ENCODE measurements at regions not wholly inside any gene's neighbourhood (a gene's known extent, or its start where the extent isn't known, plus 50 kb on each side); places are given as distances from the start of the nearest gene placed in this dataset.
"Not testable (repeated sequence)": the region's sequence is repeated elsewhere in the genome, so short reads cannot be mapped to it uniquely, and the experiment has no call there.

DNA sequence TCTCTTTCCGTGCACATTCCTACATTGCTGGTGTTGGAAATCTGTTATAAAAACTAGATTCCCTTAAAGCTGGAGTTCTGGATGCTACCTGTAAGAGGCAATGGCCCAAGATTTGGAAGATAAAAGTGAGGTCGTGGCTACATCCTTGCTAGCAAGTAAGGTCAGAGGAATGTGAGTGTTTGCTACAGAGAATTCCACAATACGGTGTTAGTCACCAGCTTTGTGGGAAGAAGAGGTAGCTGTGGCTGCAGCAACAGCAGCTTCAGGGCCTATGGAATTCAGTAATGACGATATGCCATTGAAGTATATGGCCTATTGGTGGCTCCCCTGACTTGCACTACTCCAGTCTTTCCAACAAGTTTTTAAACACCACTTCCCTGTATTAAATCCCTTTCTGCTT, 227.7 kb upstream of the TMEM260 start:
- Mint-ChIP-seq H3K4me1 (no peaks in the 10 kb centered on the region), H3K36me3 (ENCODE audit: low read depth) (peaks cover 6% of the 10 kb centered on the region), H3K4me3 (no peak overlapping the region), H3K27me3 (no peaks in the 10 kb centered on the region), H3K27ac (no peak overlapping the region), H3K9me3 (peaks cover 3% of the 10 kb centered on the region)
- no peak for ATAC-seq (replicated peaks)

DNA sequence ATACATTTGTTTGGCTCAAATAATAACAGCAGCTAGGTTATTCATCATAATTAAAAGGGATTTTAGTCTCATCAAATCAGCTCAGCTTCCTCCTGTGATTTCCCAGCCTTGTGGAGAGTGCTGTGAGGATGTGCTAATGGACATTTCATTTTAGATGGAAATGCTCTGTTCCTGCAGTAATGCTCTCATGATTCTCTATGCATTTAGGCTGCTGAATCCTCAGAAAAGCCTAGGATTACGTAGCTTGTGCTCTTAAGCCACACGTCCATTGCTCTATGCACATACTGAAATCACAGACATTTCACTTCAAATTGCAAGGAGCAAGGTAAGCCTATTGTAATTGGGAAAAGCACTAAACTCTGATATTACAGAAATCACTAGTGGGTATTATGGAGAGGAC, 226.6 kb upstream of the TMEM260 start:
- Mint-ChIP-seq H3K27me3 (no peaks in the 10 kb centered on the region), H3K4me1 (no peaks in the 10 kb centered on the region)
- ATAC-seq (replicated peaks): no peak

DNA sequence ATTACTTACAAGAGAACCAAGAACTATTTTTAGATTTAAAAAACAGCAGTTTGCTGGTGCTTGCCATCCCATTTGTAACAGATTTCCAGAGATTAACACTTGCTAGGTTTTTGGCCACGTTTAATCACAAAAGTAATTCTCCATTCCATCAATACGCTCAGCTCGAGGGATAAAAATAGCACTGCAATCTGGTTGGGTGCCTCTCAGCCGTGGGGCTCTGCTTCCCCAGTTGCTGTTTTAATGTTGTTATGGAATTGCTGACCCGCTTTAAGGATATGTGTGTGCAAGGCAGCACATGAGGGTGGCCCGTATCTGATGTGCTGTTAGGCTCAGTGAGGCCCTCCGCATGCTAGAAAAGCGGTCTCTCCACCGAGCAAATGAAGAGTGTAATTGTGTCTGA, 222.2 kb upstream of the TMEM260 start:
- H3K4me3 Mint-ChIP-seq: no peak overlapping the region
- H3K27me3 Mint-ChIP-seq: no peaks in the 10 kb centered on the region
- H3K4me1 Mint-ChIP-seq: no peaks in the 10 kb centered on the region
- no peak overlapping the region for H3K27ac Mint-ChIP-seq
- no peaks in the 10 kb centered on the region for H3K36me3 Mint-ChIP-seq (ENCODE audit: low read depth)
- no peak for ATAC-seq (replicated peaks)
- H3K9me3 Mint-ChIP-seq: no peaks in the 10 kb centered on the region

More for the DNA sequence above, 226.6 kb upstream of the TMEM260 start:
- H3K4me3 Mint-ChIP-seq: no peak overlapping the region
- peaks cover 6% of the 10 kb centered on the region for H3K36me3 Mint-ChIP-seq (ENCODE audit: low read depth)
- H3K9me3 Mint-ChIP-seq: peaks cover 3% of the 10 kb centered on the region
- no peak overlapping the region for H3K27ac Mint-ChIP-seq

DNA sequence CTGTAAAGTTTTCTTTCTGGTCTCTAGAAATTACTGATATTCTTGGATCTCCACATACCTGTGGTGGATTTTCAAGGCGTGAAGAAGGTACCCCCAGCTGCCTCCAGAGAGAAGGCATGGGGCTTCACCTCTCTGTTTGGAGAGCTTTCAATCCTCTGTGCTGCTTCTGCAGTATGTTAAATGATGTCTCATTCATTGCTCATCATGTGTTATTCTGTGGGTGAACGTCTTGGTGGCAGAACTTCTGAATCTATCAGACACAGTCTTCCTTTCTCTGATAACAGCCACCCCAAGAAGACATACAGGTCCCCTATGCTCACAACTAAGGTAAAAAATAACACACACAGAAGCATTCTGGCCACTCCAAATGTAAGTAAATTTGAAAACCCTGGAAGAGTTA, 221.3 kb upstream of the TMEM260 start:
- Mint-ChIP-seq H3K27me3 (no peaks in the 10 kb centered on the region), H3K4me1 (no peaks in the 10 kb centered on the region), H3K9me3 (no peaks in the 10 kb centered on the region), H3K4me3 (no peak overlapping the region), H3K36me3 (ENCODE audit: low read depth) (no peaks in the 10 kb centered on the region), H3K27ac (no peak overlapping the region)
- peak; percentile 61 for ATAC-seq (replicated peaks)

DNA sequence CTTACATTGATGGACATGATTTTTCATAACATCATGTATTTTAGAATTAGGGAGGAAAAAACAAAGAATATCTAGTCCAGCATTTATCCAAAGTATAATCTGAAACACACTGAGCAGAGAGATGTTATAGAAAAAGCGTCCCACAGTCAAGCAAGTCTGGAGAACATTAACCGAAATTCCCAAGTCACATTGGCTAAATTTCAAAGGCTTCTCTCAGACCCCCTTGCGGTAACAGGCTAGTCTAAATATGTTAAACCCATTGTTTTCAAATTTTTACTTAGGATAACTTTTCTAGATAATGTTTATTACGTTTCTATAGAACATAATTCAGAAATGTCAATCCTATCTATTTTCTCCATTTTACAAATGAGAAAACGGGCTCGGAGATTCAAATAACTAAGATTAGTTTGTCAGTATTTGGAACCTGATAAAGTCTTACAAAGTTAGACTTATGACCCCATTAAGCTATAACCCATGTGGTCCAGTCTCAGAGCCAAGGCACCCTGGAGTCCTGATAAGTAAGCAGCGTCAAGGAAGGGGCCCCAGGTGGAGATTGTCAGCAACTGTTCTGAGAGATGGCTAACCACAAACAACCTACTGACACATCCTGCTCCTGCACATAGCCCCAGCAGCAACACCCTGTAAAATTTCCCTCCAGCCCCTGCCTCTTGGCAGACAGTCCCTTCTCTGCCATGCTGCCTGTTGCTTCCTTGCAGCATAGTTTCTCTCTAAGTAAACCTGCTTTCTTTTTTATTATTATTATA, 220.6 kb upstream of the TMEM260 start:
- Mint-ChIP-seq H3K36me3 (ENCODE audit: low read depth) (no peaks in the 10 kb centered on the region), H3K27ac (no peak overlapping the region), H3K4me3 (no peak overlapping the region), H3K27me3 (peaks cover 2% of the 10 kb centered on the region), H3K4me1 (no peaks in the 10 kb centered on the region), H3K9me3 (peaks cover 2% of the 10 kb centered on the region)
- peak; percentile 74 for ATAC-seq (replicated peaks)

DNA sequence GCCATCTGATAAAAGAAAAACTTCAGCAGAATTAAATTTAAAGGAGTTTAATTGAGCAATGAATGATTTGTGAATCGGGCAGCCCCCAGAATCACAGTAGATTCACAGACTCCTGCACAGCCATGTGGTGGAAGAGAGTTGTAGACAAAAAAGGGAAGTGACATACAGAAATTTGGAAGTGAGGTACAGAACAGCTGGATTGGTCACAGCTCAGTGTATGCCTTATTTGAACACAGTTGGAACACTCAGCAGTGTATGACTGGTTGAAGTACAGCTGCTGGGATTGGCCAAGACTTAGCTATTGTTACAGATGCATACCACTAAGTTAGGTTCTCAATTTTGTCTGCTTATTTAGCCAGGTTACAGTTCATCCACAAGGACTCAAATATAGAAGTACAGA, 213.9 kb upstream of the TMEM260 start:
- H3K4me1 Mint-ChIP-seq; ATAC-seq (replicated peaks); H3K27ac Mint-ChIP-seq; H3K9me3 Mint-ChIP-seq; H3K4me3 Mint-ChIP-seq; H3K36me3 Mint-ChIP-seq (ENCODE audit: low read depth): not testable (repeated sequence)
- peaks cover 11% of the 10 kb centered on the region for H3K27me3 Mint-ChIP-seq

DNA sequence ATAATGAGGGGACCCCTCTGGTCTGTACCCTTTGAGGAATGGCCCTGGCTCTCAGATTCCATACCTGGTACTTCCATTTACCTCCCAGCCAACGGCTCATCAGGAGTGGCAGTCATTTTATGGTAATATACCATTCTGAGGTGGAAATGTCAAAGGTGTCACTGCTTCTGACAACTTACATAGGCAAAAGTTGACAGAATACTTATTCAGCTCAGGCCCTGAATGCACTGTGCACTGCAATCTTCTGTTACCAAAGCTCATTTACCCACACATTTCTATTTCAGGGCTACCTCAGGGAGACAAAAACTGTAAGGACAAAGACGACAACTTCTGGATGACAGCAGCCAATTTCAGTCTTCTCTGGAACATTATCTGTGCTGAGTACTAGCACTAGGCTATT, 212.2 kb upstream of the TMEM260 start:
- no peak overlapping the region for H3K27ac Mint-ChIP-seq
- H3K4me3 Mint-ChIP-seq: no peak overlapping the region
- H3K9me3 Mint-ChIP-seq: peaks cover 16% of the 10 kb centered on the region
- peaks cover 15% of the 10 kb centered on the region for H3K27me3 Mint-ChIP-seq
- no peak for ATAC-seq (replicated peaks)
- no peaks in the 10 kb centered on the region for H3K4me1 Mint-ChIP-seq
- H3K36me3 Mint-ChIP-seq (ENCODE audit: low read depth): no peaks in the 10 kb centered on the region

DNA sequence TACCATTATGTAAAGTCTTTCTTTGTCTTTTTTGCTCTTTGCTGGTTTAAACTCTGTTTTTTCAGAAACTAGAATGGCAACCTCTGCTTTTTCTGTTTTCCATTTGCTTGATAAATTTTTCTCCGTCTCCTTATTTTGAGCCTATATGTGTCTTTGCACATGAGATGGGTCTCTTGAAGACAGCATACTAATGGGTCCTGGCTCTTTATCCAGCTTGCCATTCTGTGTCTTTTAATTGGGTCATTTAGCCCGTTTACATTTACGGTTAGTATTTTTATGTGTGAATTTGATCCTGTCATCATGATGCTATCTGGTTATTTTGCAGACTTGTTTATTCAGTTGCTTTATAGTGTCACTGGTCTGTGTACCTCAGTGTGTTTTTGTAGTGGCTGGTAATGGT, 207.9 kb upstream of the TMEM260 start:
- ATAC-seq (replicated peaks): no peak
- H3K27me3 Mint-ChIP-seq: peaks cover 6% of the 10 kb centered on the region
- peaks cover 18% of the 10 kb centered on the region for H3K9me3 Mint-ChIP-seq
- H3K4me1 Mint-ChIP-seq: no peaks in the 10 kb centered on the region
- no peak overlapping the region for H3K27ac Mint-ChIP-seq
- H3K4me3 Mint-ChIP-seq: no peak overlapping the region
- H3K36me3 Mint-ChIP-seq (ENCODE audit: low read depth): no peaks in the 10 kb centered on the region

DNA sequence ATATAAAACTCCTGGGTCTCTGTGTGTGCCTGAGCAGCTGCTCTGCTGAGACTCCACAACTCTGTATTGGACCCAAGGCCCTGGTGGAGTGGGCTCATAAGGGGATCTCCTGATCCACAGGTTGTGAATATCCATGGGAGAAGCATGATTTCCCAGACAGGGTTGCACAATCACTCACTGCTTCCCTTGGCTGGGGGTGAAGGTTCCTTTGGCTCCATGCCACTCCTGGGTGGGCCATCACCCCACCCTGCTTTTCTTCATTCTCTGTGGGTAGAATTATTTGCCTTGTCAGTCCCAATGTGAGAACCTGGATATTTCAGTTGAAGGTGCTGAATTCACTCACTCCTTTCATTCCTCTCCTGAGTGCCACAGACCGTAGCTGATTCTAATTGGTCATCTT, 205.2 kb upstream of the TMEM260 start:
- Mint-ChIP-seq H3K27me3 (peaks cover 6% of the 10 kb centered on the region), H3K4me3 (no peak overlapping the region), H3K4me1 (no peaks in the 10 kb centered on the region), H3K27ac (no peak overlapping the region), H3K36me3 (ENCODE audit: low read depth) (no peaks in the 10 kb centered on the region), H3K9me3 (peaks cover 18% of the 10 kb centered on the region)
- no peak for ATAC-seq (replicated peaks)

DNA sequence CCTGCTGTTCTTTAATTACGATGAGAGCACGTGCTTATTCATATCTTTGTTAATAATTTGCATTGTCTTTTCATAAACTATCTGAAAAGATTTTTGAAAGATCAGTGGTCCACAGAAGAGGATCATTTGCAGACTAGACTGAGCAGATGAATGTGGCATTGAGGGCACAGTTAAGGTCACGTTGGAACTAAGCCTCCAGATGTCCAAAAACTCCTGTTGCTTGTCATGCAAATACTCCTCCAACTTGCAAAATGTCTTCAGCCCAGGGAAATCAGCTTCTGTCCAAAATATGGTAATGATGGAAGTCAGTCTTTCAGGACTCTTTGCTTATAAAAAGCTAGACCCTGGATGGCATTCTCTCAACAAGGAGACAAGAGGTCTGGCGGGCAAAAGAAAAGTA, 201.6 kb upstream of the TMEM260 start:
- Mint-ChIP-seq H3K36me3 (ENCODE audit: low read depth) (no peaks in the 10 kb centered on the region), H3K27me3 (no peaks in the 10 kb centered on the region), H3K4me1 (no peaks in the 10 kb centered on the region), H3K27ac (no peak overlapping the region), H3K9me3 (peaks cover 1% of the 10 kb centered on the region), H3K4me3 (no peak overlapping the region)
- ATAC-seq (replicated peaks): no peak

DNA sequence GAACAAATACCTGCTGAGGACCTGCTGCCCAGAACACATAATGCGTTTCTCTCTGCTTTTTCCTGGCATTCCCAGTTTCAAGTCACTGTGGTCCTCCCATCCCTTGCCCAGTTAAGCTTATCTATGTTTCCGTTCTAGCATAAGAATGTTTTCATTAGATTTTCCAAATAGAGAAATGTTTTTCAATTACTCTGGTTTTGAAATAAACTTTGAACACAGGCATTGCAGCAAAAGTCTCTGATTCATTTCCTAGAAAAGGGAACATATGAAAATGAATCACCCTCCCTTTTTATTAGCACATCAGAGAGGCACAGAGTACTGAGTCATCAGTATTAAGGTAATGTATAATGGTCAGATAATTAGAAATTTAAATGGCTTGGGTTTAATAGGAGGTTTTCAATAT, 201.1 kb upstream of the TMEM260 start:
- H3K9me3 Mint-ChIP-seq: no peaks in the 10 kb centered on the region
- H3K4me3 Mint-ChIP-seq: no peak overlapping the region
- H3K27me3 Mint-ChIP-seq: no peaks in the 10 kb centered on the region
- H3K4me1 Mint-ChIP-seq: no peaks in the 10 kb centered on the region
- no peak overlapping the region for H3K27ac Mint-ChIP-seq
- no peaks in the 10 kb centered on the region for H3K36me3 Mint-ChIP-seq (ENCODE audit: low read depth)
- ATAC-seq (replicated peaks): no peak

DNA sequence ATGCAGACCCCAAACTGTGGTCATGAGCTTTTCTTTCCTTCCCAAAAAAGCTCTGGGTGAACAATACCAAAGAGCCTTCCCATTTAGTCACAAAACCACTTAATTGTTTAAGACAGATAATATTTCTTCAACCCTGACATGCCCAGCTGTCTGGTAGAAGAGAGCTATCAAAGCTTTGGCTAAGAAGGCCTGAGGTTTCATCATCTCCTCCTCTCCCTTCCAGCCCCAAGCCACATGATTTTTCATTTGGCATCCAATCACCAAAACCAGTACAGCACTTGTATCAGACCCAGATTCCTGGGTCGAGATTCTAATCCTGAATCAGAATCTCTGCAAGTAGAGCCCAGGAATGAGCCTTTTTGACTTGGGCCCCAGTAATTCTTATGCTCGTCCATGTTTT, 199.6 kb upstream of the TMEM260 start:
- Mint-ChIP-seq H3K36me3 (ENCODE audit: low read depth) (no peaks in the 10 kb centered on the region), H3K27me3 (no peaks in the 10 kb centered on the region), H3K4me1 (no peaks in the 10 kb centered on the region), H3K27ac (no peak overlapping the region), H3K9me3 (peaks cover 7% of the 10 kb centered on the region), H3K4me3 (no peak overlapping the region)
- no peak for ATAC-seq (replicated peaks)

DNA sequence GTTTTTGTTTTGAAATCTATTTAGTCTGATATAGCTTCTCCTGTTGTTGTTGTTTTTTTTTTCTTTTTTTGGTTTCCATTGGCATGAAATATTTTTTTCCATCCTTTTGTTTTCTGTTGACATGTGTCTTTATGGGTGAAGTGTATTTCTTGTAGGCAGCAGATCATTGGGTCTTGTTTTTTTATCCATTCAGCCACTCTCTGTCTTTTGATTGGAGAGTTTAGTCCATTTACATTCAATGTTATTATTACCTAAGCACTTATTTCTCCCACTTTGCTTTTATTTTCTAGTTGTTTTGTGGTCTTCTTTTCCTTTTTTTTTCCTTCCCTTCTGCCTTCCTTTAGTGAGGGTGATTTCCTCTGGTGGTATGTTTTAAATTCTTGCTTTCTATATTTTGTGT, 193.6 kb upstream of the TMEM260 start:
- peaks cover 24% of the 10 kb centered on the region for H3K9me3 Mint-ChIP-seq
- H3K36me3 Mint-ChIP-seq (ENCODE audit: low read depth): no peaks in the 10 kb centered on the region
- no peaks in the 10 kb centered on the region for H3K4me1 Mint-ChIP-seq
- H3K4me3 Mint-ChIP-seq: no peak overlapping the region
- ATAC-seq (replicated peaks): no peak
- H3K27me3 Mint-ChIP-seq: peaks cover 5% of the 10 kb centered on the region
- H3K27ac Mint-ChIP-seq: no peak overlapping the region

DNA sequence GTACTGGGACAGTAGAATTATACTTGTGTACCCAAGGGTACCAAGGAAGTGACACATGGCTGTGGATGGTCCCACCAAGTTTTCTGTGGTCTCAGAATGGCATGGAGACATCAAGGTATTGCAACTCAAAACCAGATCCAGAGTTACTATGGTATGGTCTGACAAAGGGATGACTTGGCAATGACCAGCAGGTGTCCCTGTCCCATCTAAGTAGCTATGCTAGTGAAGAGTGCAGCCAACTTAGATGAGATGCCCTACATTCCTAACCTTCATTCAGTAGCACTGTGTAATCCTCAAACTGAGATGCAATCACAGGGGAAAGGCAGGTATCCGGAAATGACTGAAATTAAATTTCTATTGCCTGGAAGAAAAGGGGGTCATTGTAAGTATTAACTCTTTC, 188.7 kb upstream of the TMEM260 start:
- no peak overlapping the region for H3K27ac Mint-ChIP-seq
- no peak overlapping the region for H3K4me3 Mint-ChIP-seq
- no peak for ATAC-seq (replicated peaks)
- H3K36me3 Mint-ChIP-seq (ENCODE audit: low read depth): no peaks in the 10 kb centered on the region
- no peaks in the 10 kb centered on the region for H3K4me1 Mint-ChIP-seq
- H3K9me3 Mint-ChIP-seq: peaks cover 13% of the 10 kb centered on the region
- H3K27me3 Mint-ChIP-seq: peaks cover 5% of the 10 kb centered on the region

DNA sequence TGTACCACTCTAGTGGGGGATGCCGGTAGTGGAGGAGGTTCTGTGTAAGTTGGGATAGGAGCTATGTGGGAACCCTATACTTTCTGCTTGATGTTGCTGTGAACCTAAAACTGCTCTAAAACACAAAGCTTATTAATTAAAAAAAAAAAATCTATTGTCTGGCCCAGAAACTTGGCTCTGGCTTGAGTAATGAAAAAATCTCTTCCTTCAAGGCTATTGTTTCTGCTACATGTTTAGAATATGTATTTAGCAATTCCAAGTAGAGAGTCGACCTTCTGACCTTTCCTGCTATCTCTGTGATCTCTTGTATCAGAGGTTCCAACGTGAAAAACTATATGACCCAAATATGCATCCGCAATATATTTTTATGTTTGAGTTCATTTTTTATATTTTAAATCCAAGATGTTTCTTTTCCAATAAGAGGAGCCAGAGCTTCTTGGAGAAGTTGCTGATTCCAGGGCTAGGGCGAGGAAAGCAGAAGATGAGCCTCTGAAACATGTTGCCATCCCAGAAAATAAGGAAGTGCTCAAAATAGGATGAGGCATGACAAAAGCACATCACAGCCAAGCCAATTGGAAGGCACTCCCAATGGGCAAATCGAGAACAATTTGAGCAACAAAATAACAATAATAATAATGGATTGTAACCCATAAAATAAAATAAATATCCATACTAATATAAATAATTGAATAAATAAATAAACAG, 184.6 kb upstream of the TMEM260 start:
- no peak overlapping the region for H3K27ac Mint-ChIP-seq
- no peaks in the 10 kb centered on the region for H3K4me1 Mint-ChIP-seq
- no peaks in the 10 kb centered on the region for H3K36me3 Mint-ChIP-seq (ENCODE audit: low read depth)
- no peak overlapping the region for H3K4me3 Mint-ChIP-seq
- ATAC-seq (replicated peaks): no peak
- no peaks in the 10 kb centered on the region for H3K9me3 Mint-ChIP-seq
- H3K27me3 Mint-ChIP-seq: no peaks in the 10 kb centered on the region

Measured in activated T-helper 17 cell treated with anti-CD3 and anti-CD28 coated beads, Interleukin-2, amount 50 U/mL, for 72 hours (primary cell).